ENCODE measurements at regions not wholly inside any gene's neighbourhood (a gene's known extent, or its start where the extent isn't known, plus 50 kb on each side); places are given as distances from the start of the nearest gene placed in this dataset.

GRCh38 chr21:24825348-24825747 lies 781.9 kb downstream of the MRPL39 start:
- no peaks in the 10 kb centered on the region for H3K79me2 ChIP-seq (ENCODE audit: insufficient read depth, low read length)
- H3K4me2 ChIP-seq (ENCODE audit: low read depth, low read length, poor library complexity, severe bottlenecking): no peak overlapping the region
- no peaks in the 10 kb centered on the region for H3K9me3 ChIP-seq (ENCODE audit: insufficient read depth, low read depth, low read length)
- no peak overlapping the region for H3K4me3 ChIP-seq (ENCODE audit: low read length, poor library complexity, severe bottlenecking)
- H3K36me3 ChIP-seq (ENCODE audit: insufficient read depth, low read length): no peaks in the 10 kb centered on the region
- no peaks in the 10 kb centered on the region for H3K9me2 ChIP-seq (replicated peaks; ENCODE audit: low read depth, low read length)
- TF ChIP-seq EZH2phosphoT487 (IDR thresholded peaks at IDR 0.05; ENCODE audit: borderline replicate concordance) (no peak), CTCF (conservative IDR thresholded peaks at IDR 0.05; ENCODE audit: low read length) (no peak)
- H4K20me1 ChIP-seq (ENCODE audit: insufficient read depth, low read length, poor library complexity, severe bottlenecking): no peaks in the 10 kb centered on the region
- no peaks in the 10 kb centered on the region for H3K4me1 ChIP-seq (ENCODE audit: insufficient read depth, low read length, poor library complexity, severe bottlenecking)
- H3K9ac ChIP-seq (ENCODE audit: low read depth, low read length, poor library complexity, severe bottlenecking): no peak overlapping the region
- H3K27me3 ChIP-seq (ENCODE audit: insufficient read depth, low read length, poor library complexity, severe bottlenecking): no peaks in the 10 kb centered on the region
- no peaks in the 10 kb centered on the region for H3F3A ChIP-seq (ENCODE audit: low read depth)
- no peak overlapping the region for H2AFZ ChIP-seq (ENCODE audit: low read length)

GRCh38 chr21:24824209-24824608 lies 783.1 kb downstream of the MRPL39 start:
- H3K9me3 ChIP-seq (ENCODE audit: insufficient read depth, low read depth, low read length): no peaks in the 10 kb centered on the region
- H3K9me2 ChIP-seq (replicated peaks; ENCODE audit: low read depth, low read length): no peaks in the 10 kb centered on the region
- no peaks in the 10 kb centered on the region for H3K27me3 ChIP-seq (ENCODE audit: insufficient read depth, low read length, poor library complexity, severe bottlenecking)
- H3K79me2 ChIP-seq (ENCODE audit: insufficient read depth, low read length): no peaks in the 10 kb centered on the region
- H3K4me3 ChIP-seq (ENCODE audit: low read length, poor library complexity, severe bottlenecking): no peak overlapping the region
- no peaks in the 10 kb centered on the region for H3K4me1 ChIP-seq (ENCODE audit: insufficient read depth, low read length, poor library complexity, severe bottlenecking)
- no peaks in the 10 kb centered on the region for H3K36me3 ChIP-seq (ENCODE audit: insufficient read depth, low read length)
- no peak overlapping the region for H3K4me2 ChIP-seq (ENCODE audit: low read depth, low read length, poor library complexity, severe bottlenecking)
- H3F3A ChIP-seq (ENCODE audit: low read depth): no peaks in the 10 kb centered on the region
- H4K20me1 ChIP-seq (ENCODE audit: insufficient read depth, low read length, poor library complexity, severe bottlenecking): no peaks in the 10 kb centered on the region
- H3K9ac ChIP-seq (ENCODE audit: low read depth, low read length, poor library complexity, severe bottlenecking): no peak overlapping the region
- TF ChIP-seq EZH2phosphoT487 (IDR thresholded peaks at IDR 0.05; ENCODE audit: borderline replicate concordance) (no peak), CTCF (conservative IDR thresholded peaks at IDR 0.05; ENCODE audit: low read length) (no peak)
- no peak overlapping the region for H2AFZ ChIP-seq (ENCODE audit: low read length)

- H3K9ac ChIP-seq (ENCODE audit: low read depth, low read length, poor library complexity, severe bottlenecking): no peak overlapping the region
- H3K4me3 ChIP-seq (ENCODE audit: low read length, poor library complexity, severe bottlenecking): no peak overlapping the region
- H4K20me1 ChIP-seq (ENCODE audit: insufficient read depth, low read length, poor library complexity, severe bottlenecking): no peaks in the 10 kb centered on the region
- no peaks in the 10 kb centered on the region for H3K79me2 ChIP-seq (ENCODE audit: insufficient read depth, low read length)
- no peaks in the 10 kb centered on the region for H3K9me2 ChIP-seq (replicated peaks; ENCODE audit: low read depth, low read length)
- no peaks in the 10 kb centered on the region for H3F3A ChIP-seq (ENCODE audit: low read depth)
- H3K4me1 ChIP-seq (ENCODE audit: insufficient read depth, low read length, poor library complexity, severe bottlenecking): no peaks in the 10 kb centered on the region
- H3K36me3 ChIP-seq (ENCODE audit: insufficient read depth, low read length): no peaks in the 10 kb centered on the region
- no peaks in the 10 kb centered on the region for H3K27me3 ChIP-seq (ENCODE audit: insufficient read depth, low read length, poor library complexity, severe bottlenecking)
- H3K4me2 ChIP-seq (ENCODE audit: low read depth, low read length, poor library complexity, severe bottlenecking): no peak overlapping the region
- no peak overlapping the region for H2AFZ ChIP-seq (ENCODE audit: low read length)
- TF ChIP-seq EZH2phosphoT487 (IDR thresholded peaks at IDR 0.05; ENCODE audit: borderline replicate concordance): no peak
- no peak for TF ChIP-seq CTCF (conservative IDR thresholded peaks at IDR 0.05; ENCODE audit: low read length)
- no peaks in the 10 kb centered on the region for H3K9me3 ChIP-seq (ENCODE audit: insufficient read depth, low read depth, low read length)
Measured at GRCh38 chr21:24823247-24823646, 784.0 kb downstream of the MRPL39 start.

Data from Loucy (cell line).